ENCODE measurements at regions not wholly inside any gene's neighbourhood (a gene's known extent, or its start where the extent isn't known, plus 50 kb on each side); places are given as distances from the start of the nearest gene placed in this dataset.
"Not testable (repeated sequence)": the region's sequence is repeated elsewhere in the genome, so short reads cannot be mapped to it uniquely, and the experiment has no call there.

DNA sequence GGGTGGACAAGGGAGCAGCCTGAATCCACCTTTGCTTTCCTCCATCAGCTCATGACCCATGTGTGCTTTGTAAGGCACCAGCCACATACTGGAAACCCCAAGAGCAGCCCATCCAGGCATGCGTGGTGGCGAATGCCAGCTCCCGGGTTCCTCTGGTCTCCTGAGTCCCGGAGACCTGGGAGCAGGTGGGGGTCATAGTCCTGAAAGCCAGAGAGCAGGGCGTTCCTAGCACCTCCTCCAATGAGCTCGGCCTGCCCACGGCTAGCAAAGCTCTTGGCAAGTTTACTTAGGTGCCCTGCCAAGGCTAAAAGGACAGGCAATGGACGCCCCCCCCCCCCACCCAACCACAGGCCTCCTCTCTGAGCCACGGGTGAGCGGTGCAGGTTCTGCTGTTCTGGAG lies 3960.2 kb upstream of the TPTE start:
- not testable (repeated sequence) for DNase-seq

DNA sequence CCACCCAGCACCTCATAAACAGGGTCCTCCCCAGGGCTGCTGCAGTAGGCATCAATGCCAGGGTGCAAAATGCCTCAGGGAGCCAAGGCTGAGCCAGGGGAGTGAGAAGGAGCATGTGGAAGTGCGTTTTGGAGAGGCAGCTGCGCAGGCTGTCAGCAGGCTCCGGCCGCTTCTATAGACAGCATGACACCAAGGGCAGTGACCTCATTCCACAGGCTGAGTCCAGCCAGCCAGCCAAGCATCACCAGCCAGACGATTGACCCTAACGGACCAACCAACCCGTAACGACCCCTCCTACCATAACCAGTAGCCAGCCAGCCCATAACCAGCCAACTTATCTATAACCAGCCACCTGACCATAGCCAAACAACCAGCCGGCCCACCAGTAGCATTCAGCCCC lies 3959.8 kb upstream of the TPTE start:
- not testable (repeated sequence) for DNase-seq

DNA sequence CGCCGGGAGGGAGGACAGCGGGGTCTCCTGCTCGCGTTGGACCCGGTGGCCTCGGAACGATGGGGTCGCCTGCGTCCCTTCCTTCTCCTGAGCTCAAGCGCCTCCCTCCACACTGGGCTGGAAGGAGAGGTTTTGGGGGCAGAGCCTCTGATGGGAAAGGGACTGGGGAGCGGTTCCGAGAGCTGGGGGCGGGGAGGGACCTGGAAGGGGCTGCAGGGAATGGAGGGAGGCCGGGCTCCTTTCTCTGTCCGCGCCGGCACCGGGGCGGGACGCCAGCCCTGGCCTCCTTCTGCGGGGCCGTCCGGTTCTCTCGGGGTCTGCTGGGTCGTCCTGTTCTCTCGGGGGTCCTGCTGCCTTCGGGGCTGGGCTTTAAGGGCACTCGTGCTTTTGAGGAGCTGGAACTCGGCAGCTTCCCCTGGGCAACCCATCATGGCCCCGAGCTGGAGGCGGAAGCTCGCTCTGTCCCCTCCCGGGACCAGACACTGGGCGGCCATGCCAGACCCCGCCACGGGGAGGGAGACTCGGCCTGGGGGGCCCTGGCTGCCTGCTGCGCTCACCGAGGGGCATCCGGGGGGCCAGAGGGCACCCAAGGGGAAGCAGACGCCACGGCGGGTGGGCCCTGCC lies 3956.7 kb upstream of the TPTE start:
- DNase-seq = not testable (repeated sequence)

DNA sequence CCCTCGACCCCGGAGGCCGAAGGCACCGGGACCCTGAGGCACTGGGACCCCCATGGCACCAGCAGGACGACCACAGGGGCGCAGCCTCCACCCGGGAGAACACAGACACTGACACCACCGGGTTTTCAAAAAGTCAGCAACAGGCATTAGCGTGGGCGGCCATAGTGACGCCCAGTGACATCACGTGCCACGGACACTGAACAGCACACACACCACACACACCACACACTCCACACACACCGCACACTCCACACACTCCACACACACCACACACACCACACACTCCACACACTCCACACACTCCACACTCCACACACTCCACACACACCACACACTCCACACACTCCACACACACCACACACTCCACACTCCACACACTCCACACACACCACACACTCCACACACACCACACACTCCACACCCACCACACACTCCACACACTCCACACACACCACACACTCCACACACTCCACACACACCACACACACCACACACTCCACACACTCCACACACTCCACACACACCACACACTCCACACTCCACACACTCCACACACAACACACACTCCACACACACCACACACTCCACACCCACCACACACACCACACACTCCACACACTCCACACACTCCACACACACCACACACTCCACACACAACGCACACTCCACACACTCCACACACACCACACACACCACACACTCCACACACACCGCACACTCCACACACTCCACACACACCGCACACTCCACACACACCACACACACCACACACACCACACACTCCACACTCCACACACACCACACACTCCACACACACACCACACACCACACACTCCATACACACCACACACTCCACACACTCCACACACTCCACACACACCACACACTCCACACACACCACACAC lies 3955.9 kb upstream of the TPTE start:
- DNase-seq = peak; percentile 12

DNA sequence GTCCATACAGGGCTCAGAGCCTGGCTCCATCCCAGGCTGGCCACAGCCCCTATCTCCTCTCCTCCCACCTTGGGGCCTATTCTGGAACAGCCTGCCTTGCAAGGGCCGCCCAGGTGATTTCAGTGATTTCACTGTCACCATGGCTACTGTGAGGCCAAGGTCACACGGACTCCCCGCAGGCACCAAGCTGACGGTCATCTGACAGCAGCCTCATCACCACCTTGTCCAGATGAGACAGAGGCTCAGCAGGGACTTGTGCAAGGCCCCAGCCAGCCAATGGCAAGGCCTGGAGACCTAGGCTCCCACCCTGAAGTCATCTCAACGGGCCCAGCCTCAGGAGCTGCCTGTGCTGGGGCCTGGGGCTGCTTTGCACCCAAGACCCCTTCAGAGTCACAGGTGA lies 3953.8 kb upstream of the TPTE start:
- DNase-seq = not testable (repeated sequence)

DNA sequence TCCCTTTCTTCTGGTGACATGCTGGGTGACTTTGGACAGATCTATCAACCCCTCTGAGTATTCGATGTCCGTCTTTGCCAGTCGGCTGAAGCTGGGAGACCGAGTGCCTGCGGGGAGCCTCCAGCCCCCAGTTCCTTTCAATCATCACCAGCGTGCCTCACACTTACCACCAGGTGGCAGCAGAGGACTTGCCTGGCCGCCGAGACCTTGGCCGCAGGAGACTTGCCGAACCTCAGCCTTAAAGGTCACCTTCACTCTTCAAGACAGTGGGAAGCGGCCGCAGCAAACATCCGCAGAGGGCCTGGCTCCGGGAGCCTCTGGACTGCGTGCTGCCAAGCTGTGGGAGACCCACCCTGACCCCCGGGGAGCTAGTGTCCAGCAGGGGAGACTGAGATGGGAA lies 3952.2 kb upstream of the TPTE start:
- not testable (repeated sequence) for DNase-seq

DNA sequence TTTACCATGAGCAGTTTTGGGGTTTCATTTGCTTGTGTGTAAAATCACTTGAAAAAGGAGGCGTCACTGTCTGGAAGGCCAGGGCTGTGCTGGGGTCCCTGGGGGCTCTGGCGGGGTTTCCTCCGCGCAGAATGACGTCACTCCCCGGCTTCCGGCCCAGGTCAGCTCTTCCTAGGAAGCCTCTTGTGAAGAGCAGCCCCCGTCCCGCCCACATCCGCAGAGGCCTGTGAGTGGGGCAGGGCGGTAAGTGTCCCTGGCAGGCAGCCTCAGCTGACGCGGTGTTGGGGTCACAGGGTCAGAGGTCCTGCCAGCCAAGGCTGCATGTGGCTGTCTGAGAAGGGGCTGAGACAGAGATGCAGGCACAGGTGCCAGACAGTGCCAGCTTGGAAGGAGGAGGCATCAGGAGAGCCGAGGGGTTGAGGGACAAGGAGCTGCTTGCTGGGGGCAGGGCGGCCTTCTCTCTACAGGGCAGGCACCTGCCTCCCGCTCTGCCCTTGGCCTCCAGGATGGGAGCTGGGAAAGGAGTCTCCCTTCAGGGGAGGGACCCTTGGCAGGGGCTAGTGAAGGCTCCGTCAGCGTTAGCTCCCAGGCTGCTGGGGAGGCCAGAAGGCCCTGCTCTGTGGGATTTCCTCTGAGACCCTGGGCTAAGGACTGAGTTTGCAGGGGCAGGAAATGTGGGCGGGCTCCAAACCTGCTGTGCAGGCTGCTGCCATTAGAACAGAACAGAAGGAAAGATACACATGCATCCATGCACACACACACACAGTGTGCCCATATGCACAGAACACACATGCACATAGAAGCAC lies 3951.6 kb upstream of the TPTE start:
- not testable (repeated sequence) for DNase-seq

DNA sequence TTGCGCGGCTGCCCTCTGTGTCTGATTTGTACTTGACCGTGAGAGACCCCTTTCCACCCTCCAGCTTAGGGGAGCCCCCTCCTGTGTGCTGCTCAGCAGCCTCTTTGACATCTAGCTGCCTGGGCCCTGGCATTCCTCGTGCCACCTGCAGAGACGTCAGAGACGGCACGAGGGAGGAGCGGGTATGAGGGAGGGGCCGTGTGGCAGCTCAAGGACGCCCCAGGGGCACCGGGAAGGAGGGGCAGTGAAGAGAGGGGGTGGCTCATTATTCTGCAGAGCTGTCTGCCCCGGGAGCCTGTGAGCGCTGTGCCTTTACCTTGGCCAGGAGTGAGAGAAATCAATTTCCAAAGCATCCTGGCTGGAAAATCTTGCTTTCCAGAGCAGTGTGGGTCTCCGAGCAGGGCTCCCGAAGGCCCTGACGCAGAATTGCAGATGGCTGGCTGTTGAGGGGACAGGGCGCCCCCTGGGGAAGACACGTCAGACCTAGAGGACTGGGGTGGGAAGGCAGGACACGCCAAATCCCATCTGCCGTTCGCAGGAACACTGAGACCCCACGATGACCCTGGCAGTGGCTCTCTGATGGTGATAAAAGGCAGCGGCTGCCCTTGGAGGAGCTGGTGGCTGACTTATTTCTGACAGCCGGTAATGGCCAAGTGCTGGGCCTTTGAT lies 3950.5 kb upstream of the TPTE start:
- not testable (repeated sequence) for DNase-seq

DNA sequence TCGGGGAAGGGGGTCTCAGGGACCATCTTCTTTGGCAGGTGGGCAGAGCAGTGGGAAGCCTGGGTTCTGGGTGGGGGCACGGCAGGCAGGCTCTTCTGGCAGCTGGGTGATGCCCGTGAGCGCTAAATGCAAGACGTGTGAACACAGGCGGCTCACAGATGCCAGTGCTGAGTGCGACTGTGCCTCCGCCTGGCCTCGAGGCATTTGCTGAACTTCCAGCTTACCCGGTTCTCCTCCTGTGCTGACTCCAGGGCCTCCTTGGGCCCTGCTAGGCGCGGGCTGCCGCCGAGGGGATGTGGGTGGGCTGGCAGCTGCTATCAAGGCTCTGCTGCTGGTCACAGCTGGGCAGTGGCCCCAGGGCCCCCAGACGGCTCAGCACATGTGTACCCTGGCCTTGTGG lies 3947.8 kb upstream of the TPTE start:
- not testable (repeated sequence) for DNase-seq

DNA sequence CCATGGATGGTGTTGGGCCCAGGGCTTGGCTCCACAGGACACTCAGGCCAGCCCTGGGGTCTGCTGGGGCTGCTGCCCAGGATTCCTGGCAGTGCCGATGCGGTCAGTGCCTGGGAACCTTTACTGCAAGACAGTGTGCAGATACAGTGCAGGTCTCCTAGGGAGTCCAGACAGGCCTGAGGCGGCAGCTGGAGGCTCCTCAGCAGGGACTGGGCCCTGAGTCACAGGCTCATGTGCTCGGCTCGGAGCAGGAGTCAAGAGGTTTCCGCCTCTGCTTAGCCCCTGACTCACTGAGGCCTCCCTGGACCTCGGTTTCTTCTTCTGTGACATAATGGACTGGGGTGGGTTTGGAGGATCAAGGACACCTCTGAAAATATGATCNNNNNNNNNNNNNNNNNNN lies 3941.6 kb upstream of the TPTE start:
- DNase-seq = not testable (repeated sequence)
